ENCODE measurements at regions not wholly inside any gene's neighbourhood (a gene's known extent, or its start where the extent isn't known, plus 50 kb on each side); places are given as distances from the start of the nearest gene placed in this dataset.

GRCh38 chr3:46107682-46108081 is 80.4 kb upstream of the XCR1 start:
- TF ChIP-seq, protein P1, sequence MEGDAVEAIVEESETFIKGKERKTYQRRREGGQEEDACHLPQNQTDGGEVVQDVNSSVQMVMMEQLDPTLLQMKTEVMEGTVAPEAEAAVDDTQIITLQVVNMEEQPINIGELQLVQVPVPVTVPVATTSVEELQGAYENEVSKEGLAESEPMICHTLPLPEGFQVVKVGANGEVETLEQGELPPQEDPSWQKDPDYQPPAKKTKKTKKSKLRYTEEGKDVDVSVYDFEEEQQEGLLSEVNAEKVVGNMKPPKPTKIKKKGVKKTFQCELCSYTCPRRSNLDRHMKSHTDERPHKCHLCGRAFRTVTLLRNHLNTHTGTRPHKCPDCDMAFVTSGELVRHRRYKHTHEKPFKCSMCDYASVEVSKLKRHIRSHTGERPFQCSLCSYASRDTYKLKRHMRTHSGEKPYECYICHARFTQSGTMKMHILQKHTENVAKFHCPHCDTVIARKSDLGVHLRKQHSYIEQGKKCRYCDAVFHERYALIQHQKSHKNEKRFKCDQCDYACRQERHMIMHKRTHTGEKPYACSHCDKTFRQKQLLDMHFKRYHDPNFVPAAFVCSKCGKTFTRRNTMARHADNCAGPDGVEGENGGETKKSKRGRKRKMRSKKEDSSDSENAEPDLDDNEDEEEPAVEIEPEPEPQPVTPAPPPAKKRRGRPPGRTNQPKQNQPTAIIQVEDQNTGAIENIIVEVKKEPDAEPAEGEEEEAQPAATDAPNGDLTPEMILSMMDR (IDR thresholded peaks at IDR 0.05; ENCODE audit: poor library complexity, severe bottlenecking): no peak
- TF ChIP-seq TAF1 (IDR thresholded peaks at IDR 0.05; ENCODE audit: low read depth) (no peak), EP300 (conservative IDR thresholded peaks at IDR 0.05; ENCODE audit: poor library complexity, severe bottlenecking) (no peak), POLR2AphosphoS5 (IDR thresholded peaks at IDR 0.05) (no peak)
